ENCODE measurements at regions not wholly inside any gene's neighbourhood (a gene's known extent, or its start where the extent isn't known, plus 50 kb on each side); places are given as distances from the start of the nearest gene placed in this dataset.

- no peak overlapping the region for H3K27ac ChIP-seq
- H3K4me1 ChIP-seq (replicated peaks in 1 of 2) = no peaks in the 10 kb centered on the region
- 63 to 90% (median 67%) methylated on average over 4 of the region's 4 CpGs for WGBS, 4 donors
- H3K9me3 ChIP-seq (replicated peaks in 1 of 3) = no peaks in the 10 kb centered on the region
- DNase-seq = no peak
- H3K36me3 ChIP-seq (replicated peaks in 1 of 2) = no peaks in the 10 kb centered on the region
- no peak overlapping the region for H3K4me3 ChIP-seq
- TF ChIP-seq POLR2A (IDR thresholded peaks at IDR 0.05) = no peak
- TF ChIP-seq, protein P1, sequence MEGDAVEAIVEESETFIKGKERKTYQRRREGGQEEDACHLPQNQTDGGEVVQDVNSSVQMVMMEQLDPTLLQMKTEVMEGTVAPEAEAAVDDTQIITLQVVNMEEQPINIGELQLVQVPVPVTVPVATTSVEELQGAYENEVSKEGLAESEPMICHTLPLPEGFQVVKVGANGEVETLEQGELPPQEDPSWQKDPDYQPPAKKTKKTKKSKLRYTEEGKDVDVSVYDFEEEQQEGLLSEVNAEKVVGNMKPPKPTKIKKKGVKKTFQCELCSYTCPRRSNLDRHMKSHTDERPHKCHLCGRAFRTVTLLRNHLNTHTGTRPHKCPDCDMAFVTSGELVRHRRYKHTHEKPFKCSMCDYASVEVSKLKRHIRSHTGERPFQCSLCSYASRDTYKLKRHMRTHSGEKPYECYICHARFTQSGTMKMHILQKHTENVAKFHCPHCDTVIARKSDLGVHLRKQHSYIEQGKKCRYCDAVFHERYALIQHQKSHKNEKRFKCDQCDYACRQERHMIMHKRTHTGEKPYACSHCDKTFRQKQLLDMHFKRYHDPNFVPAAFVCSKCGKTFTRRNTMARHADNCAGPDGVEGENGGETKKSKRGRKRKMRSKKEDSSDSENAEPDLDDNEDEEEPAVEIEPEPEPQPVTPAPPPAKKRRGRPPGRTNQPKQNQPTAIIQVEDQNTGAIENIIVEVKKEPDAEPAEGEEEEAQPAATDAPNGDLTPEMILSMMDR (IDR thresholded peaks at IDR 0.05) = no peak
- intact Hi-C loops (cut with DNase I) = no loop called here
- H3K27me3 ChIP-seq = no peaks in the 10 kb centered on the region
These were observed 209.2 kb upstream of the KLF4 start for GRCh38 chr9:107698779-107699178.

DNA sequence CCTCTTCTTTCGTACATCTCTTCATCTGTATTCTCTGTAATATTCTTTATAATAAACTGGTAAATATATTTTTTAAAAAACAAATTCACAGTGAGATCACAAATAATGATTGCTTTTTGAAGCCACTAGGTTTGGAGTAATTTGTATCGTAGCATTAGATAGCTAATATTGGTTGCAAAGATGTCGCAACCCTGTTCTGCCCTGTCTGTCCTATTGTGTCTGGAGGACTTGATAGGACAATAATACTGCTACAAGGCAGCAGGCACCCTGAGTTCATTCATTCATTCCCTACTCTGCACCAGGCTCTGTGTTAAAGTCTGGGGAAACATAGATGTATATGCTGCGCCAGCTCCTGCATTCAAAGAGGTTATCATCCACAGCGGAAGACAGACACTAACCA lies 206.7 kb upstream of the KLF4 start:
- no peak overlapping the region for H3K4me3 ChIP-seq
- TF ChIP-seq, protein P1 (IDR thresholded peaks at IDR 0.05) = no peak
- no peak for TF ChIP-seq POLR2A (IDR thresholded peaks at IDR 0.05)
- no peaks in the 10 kb centered on the region for H3K36me3 ChIP-seq (replicated peaks in 1 of 2)
- no peak for DNase-seq
- no peak overlapping the region for H3K27ac ChIP-seq
- intact Hi-C loops (cut with DNase I) = no loop called here
- no peaks in the 10 kb centered on the region for H3K4me1 ChIP-seq (replicated peaks in 1 of 2)
- no peaks in the 10 kb centered on the region for H3K9me3 ChIP-seq (replicated peaks in 1 of 3)
- 86 to 98% (median 95%) methylated on average over 5 of the region's 5 CpGs for WGBS, 4 donors
- no peaks in the 10 kb centered on the region for H3K27me3 ChIP-seq

GRCh38 chr9:107694390-107694789 lies 204.8 kb upstream of the KLF4 start:
- WGBS, 4 donors = 81 to 92% (median 85%) methylated on average over 1 of the region's 1 CpG
- DNase-seq = no peak
- Histone ChIP-seq H3K4me1 (replicated peaks in 1 of 2) (no peaks in the 10 kb centered on the region), H3K9me3 (replicated peaks in 1 of 3) (no peaks in the 10 kb centered on the region), H3K36me3 (replicated peaks in 1 of 2) (no peaks in the 10 kb centered on the region), H3K4me3 (no peak overlapping the region), H3K27me3 (no peaks in the 10 kb centered on the region), H3K27ac (no peak overlapping the region)
- no peak for TF ChIP-seq POLR2A (IDR thresholded peaks at IDR 0.05)
- TF ChIP-seq, protein P1 (IDR thresholded peaks at IDR 0.05) = no peak
- intact Hi-C loops (cut with DNase I) = no loop called here

- Histone ChIP-seq H3K36me3 (replicated peaks in 1 of 2) (no peaks in the 10 kb centered on the region), H3K4me1 (replicated peaks in 1 of 2) (no peaks in the 10 kb centered on the region), H3K9me3 (replicated peaks in 1 of 3) (no peaks in the 10 kb centered on the region), H3K27me3 (no peaks in the 10 kb centered on the region), H3K4me3 (no peak overlapping the region), H3K27ac (no peak overlapping the region)
- intact Hi-C loops (cut with DNase I) = no loop called here
- WGBS, 4 donors = 67 to 76% (median 70%) methylated on average over 6 to 7 of the region's 7 CpGs
- no peak for TF ChIP-seq POLR2A (IDR thresholded peaks at IDR 0.05)
- TF ChIP-seq, protein P1 (IDR thresholded peaks at IDR 0.05) = no peak
- no peak for DNase-seq
These were observed 204.2 kb upstream of the KLF4 start for GRCh38 chr9:107693625-107694326.

Data from adrenal gland (tissue), 9 donors.